Fibroblast of lung (primary cell): ENCODE measurements at regions not wholly inside any gene's neighbourhood (a gene's known extent, or its start where the extent isn't known, plus 50 kb on each side); places are given as distances from the start of the nearest gene placed in this dataset.

Experiments
- EZH2 ChIP-seq: IDR thresholded peaks from 2 replicates; pipeline ENCODE4 v1.5.1; 2012; ENCODE audit warnings: low read length, control low read depth, mild to moderate bottlenecking; ENCODE audit errors: missing control alignments
- TF ChIP-seq, protein P1 (sequence below), 2 donors: IDR thresholded peaks in 1 of 2; conservative IDR thresholded peaks in 1 of 2; 1 replicate in 1 of 2; 2 replicates in 1 of 2; pipeline ENCODE4 v1.5.1; 2011 to 2012; ENCODE audit warnings: low read length in 2 of 2, control low read depth in 1 of 2, inconsistent platforms in 1 of 2, low read depth in 1 of 2, mild to moderate bottlenecking in 1 of 2

DNA sequence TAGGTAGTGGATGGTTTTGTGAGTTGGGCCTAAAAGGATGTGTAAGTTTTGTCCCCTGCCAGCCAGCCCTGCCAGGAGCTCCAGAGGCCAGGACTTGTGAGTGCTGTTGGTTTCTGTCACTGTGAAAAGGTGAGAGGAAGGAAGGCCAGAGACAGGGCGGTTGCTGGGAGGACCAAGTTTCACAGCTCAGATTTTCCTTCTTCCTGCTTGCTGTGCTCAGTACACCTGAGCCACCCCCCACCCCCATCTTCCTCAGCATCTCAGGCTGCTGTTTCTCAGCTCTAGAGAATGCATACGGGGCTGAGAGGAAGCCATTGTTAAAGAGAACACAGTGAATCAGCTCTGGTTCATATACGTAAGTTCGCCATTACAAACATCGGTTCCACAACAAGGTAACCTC, 139.9 kb downstream of the BUB3 start:
- TF ChIP-seq, protein P1, sequence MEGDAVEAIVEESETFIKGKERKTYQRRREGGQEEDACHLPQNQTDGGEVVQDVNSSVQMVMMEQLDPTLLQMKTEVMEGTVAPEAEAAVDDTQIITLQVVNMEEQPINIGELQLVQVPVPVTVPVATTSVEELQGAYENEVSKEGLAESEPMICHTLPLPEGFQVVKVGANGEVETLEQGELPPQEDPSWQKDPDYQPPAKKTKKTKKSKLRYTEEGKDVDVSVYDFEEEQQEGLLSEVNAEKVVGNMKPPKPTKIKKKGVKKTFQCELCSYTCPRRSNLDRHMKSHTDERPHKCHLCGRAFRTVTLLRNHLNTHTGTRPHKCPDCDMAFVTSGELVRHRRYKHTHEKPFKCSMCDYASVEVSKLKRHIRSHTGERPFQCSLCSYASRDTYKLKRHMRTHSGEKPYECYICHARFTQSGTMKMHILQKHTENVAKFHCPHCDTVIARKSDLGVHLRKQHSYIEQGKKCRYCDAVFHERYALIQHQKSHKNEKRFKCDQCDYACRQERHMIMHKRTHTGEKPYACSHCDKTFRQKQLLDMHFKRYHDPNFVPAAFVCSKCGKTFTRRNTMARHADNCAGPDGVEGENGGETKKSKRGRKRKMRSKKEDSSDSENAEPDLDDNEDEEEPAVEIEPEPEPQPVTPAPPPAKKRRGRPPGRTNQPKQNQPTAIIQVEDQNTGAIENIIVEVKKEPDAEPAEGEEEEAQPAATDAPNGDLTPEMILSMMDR (conservative IDR thresholded peaks at IDR 0.05 in 1 of 2, IDR thresholded peaks at IDR 0.05 in 1 of 2; ENCODE audit: low read depth in 1 of 2, low read length in 2 of 2) = no peak
- TF ChIP-seq EZH2 = no peak
